Fibroblast of pulmonary artery (primary cell): ENCODE measurements at regions not wholly inside any gene's neighbourhood (a gene's known extent, or its start where the extent isn't known, plus 50 kb on each side); places are given as distances from the start of the nearest gene placed in this dataset.

Experiments used
- DNase-seq: peaks from one replicate; pipeline ENCODE4 v3.0.0-alpha.2; 2010; ENCODE audit warnings: low read depth
- H3K4me3 ChIP-seq: replicated peaks from 2 replicates; pipeline ENCODE4 v1.5.1; 2011; ENCODE audit warnings: low read depth, mild to moderate bottlenecking, control low read depth, low read length, moderate library complexity
- TF ChIP-seq, protein P1 (sequence below): IDR thresholded peaks from 2 replicates; pipeline ENCODE4 v1.5.1; 2011; ENCODE audit warnings: mild to moderate bottlenecking, control low read depth, low read length, inconsistent platforms; ENCODE audit errors: missing control alignments

DNA sequence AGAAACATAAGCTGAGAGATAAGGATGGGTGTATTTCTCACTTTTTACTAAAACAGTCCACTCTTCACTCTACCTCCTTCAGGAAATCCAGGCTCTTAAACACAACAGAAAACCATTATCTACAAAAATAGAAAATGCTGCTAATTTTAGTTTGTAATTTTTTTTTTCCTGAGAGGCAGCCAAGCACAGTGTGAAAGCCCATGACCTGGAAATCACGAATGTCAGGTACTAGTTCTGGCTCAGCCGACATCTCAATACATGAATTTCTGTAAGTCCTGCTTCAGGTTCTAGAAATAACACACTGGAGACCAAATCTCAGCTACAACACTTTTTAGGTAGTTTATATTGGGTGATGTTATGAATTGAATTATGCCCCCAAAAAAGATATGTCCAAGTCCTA, 308.9 kb downstream of the KCNA4 start:
- no peak for DNase-seq
- H3K4me3 ChIP-seq = no peak overlapping the region
- TF ChIP-seq, protein P1, sequence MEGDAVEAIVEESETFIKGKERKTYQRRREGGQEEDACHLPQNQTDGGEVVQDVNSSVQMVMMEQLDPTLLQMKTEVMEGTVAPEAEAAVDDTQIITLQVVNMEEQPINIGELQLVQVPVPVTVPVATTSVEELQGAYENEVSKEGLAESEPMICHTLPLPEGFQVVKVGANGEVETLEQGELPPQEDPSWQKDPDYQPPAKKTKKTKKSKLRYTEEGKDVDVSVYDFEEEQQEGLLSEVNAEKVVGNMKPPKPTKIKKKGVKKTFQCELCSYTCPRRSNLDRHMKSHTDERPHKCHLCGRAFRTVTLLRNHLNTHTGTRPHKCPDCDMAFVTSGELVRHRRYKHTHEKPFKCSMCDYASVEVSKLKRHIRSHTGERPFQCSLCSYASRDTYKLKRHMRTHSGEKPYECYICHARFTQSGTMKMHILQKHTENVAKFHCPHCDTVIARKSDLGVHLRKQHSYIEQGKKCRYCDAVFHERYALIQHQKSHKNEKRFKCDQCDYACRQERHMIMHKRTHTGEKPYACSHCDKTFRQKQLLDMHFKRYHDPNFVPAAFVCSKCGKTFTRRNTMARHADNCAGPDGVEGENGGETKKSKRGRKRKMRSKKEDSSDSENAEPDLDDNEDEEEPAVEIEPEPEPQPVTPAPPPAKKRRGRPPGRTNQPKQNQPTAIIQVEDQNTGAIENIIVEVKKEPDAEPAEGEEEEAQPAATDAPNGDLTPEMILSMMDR = no peak

DNA sequence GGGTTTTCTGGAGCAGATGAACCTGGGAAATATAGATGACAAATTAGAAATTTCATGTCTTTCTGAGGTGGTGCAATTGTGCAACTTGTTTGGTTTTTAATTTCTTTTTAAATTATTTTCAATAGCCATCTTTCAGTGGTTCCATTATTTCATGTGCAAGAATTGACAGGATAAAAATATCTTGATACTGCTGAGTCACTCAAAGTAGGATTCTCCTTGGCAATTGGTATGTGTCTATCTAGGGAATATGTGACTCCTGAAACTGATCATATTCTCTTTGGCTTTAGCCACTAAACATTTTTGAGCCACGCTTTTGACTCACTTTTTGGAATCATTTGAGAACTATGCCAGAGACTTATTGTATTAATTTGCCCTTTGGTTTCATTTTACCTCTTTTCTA, 331.5 kb downstream of the KCNA4 start:
- no peak for DNase-seq

DNA sequence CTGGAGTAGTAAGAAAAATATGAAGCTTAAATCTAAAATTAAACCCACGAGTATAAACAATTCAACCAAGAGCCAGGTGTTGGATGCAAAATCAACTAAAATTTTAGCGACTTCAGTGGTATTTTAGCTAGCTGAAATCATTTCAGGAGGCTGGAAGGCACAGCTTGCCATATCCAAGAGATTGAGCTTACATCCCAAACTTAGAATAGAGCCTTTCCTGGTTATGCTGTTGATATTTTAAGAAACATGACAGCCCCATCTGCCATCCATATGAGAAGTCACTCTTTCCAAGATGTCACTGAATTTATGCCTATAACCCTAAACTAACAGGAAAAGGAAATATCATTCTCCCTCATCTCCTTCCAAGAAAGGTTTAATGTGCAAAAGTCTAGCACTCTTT, 334.0 kb downstream of the KCNA4 start:
- H3K4me3 ChIP-seq = no peak overlapping the region
- TF ChIP-seq, protein P1 = no peak
- no peak for DNase-seq

More for the DNA sequence above, 331.5 kb downstream of the KCNA4 start:
- TF ChIP-seq, protein P1 = no peak
- H3K4me3 ChIP-seq = no peak overlapping the region

DNA sequence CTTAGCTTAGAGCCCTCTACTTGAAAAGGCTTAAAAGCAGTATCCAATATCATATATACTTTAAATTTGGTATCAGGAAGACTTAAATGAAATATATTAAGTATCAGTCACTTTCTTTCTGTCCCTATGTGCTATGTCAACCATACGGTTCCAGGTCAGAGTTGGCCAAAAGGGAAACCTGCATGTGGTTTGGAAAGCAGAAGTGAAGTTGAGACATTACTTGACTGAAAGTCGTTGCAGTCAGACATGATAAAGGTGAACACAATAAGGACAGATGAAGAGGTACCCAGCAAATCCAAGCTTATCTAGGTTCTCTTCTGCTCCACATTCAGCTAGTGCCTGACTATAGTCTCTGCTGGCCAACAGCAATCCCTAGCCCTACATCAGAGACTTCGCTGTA, 336.8 kb downstream of the KCNA4 start:
- no peak overlapping the region for H3K4me3 ChIP-seq
- no peak for DNase-seq
- TF ChIP-seq, protein P1 = no peak

DNA sequence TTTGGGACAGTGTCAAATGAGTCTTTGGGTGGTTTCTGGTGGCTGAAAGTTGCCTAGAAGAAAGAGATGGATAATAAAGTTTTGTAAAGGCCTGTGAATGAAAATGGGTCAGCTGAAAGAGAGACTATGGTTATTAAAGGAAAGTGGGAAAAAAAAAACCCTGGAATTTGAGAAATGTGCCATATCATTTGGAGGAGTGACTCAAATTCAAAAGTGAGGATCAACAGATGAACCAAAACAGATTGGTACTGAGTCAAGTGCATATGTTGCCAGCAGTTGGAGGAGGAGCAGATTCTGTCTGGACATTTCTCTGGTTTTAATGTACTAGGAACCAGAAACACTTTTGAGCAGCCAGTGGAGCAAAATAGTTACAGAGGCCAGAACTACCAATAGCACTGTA, 339.8 kb downstream of the KCNA4 start:
- TF ChIP-seq, protein P1 = no peak
- DNase-seq = peak; percentile 18
- no peak overlapping the region for H3K4me3 ChIP-seq

DNA sequence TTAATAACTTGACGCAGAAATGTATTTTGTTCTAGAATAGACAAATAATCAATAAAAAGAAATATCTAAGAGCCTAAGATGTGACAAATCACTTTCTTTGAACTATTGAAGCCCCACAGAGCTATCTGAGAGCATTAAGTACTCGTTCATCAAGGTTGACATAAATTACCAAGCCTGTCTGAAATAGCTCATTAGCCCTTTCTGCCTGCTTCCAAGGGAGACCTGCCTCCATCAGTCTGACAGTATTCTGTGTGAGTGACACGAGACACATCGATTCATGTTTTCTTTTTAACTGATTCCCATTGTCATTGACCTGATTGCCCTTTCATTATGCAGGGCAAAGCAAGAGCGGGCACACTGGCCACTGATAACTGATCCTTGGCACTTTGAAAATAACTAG, 347.5 kb downstream of the KCNA4 start:
- H3K4me3 ChIP-seq = no peak overlapping the region
- TF ChIP-seq, protein P1 = no peak
- DNase-seq = no peak

DNA sequence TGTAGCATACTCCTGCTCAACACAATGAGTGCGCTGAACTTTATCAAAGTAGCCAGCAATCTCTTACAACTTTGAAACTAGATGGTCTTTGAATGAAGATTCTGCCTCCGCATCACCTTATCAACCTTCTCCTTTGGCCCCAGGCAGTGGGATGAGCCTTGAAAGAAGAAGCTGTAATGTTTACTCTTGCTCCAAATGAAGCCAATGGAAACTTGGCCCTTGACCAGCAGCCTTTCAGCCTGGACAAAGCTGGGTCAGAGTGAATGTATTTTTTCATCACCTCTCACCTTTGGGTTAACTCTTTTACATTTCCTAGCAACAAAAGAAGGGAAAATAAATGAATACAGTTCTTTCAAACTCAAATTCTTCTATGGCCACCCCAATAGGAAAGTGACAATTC, 359.1 kb downstream of the KCNA4 start:
- TF ChIP-seq, protein P1 = no peak
- H3K4me3 ChIP-seq = no peak overlapping the region
- DNase-seq = no peak
